K562 (cell line): ENCODE measurements at regions not wholly inside any gene's neighbourhood (a gene's known extent, or its start where the extent isn't known, plus 50 kb on each side); places are given as distances from the start of the nearest gene placed in this dataset.

ENCODE experiments used
- ATAC-seq: fragments of 200-7000 bp; cut with Tn5 transposase; 3 replicates; pipeline ENCODE4 v1.9.1; 2020; ENCODE audit warnings: moderate library complexity
- BruUV-seq: library from RNA; stranded (reverse); fragments of 400-500 nt; replicated peaks from 2 replicates; lab custom pipeline; 2021; lab: Mats Ljungman, UMichigan
- CTCF ChIA-PET: fragments of 300-600 bp; formaldehyde crosslinking; extraction: SDS; loops from one replicate; lab custom pipeline; 2021; ENCODE audit warnings: low intra/inter-chr PET ratio; lab: Yijun Ruan, JAX
- POLR2A ChIA-PET: fragments of 300-600, 350-650 bp; sonication (Branson Sonifier 250); formaldehyde crosslinking; extraction: SDS; loops from one replicate; lab custom pipeline; 2021; ENCODE audit warnings: antibody characterized with exemption, inconsistent platforms; lab: Yijun Ruan, JAX
- DNase-seq, 4 experiments: peaks; one replicate each; pipeline versions ENCODE4 v3.0.0 to v3.0.0-alpha.2; 2011 to 2018; ENCODE audit warnings: low spot score in 3 of 4, mixed read lengths in 3 of 4; ENCODE audit errors: extremely low read depth in 1 of 4
- FAIRE-seq: peaks from 2 replicates; lab custom pipeline; 2011; peaks lifted over from hg19 to GRCh38; lab: Jason Lieb, UNC
- H2AFZ ChIP-seq: 2 replicates; pipeline ENCODE4 v1.6.0; 2011; ENCODE audit warnings: low read depth, low read length, control low read depth, inconsistent platforms
- H3K27ac ChIP-seq: fragments of 200-600 bp; 3 replicates; pipeline ENCODE4 v1.8.0; 2011; ENCODE audit warnings: low read depth, mild to moderate bottlenecking, control low read depth, inconsistent platforms, low read length, moderate library complexity, mixed read lengths; ENCODE audit errors: extremely low read depth
- H3K27me3 ChIP-seq, 2 experiments: fragments of 300-600 bp in 1 of 2; 2 replicates in 1 of 2; 3 replicates in 1 of 2; pipeline versions ENCODE4 v1.6.0 to v1.8.0; 2011; ENCODE audit warnings: inconsistent platforms in 2 of 2, low read length in 2 of 2, mild to moderate bottlenecking in 1 of 2, mixed read lengths in 1 of 2, moderate library complexity in 1 of 2; ENCODE audit not compliant: control insufficient read depth in 2 of 2, insufficient read depth in 2 of 2
- H3K36me3 ChIP-seq: fragments of 300-600 bp; 3 replicates; pipeline ENCODE4 v1.8.0; 2011; ENCODE audit warnings: mild to moderate bottlenecking, low read length, inconsistent platforms; ENCODE audit not compliant: control insufficient read depth, insufficient read depth
- H3K4me1 ChIP-seq, 2 experiments: fragments of 200-600 bp in 1 of 2; replicated peaks in 1 of 2; 2 replicates in 1 of 2; 3 replicates in 1 of 2; pipeline versions ENCODE4 v1.5.1 to v1.8.0; 2011; ENCODE audit warnings: inconsistent platforms in 2 of 2, low read length in 2 of 2, mild to moderate bottlenecking in 1 of 2, mixed read lengths in 1 of 2, moderate library complexity in 1 of 2; ENCODE audit not compliant: control insufficient read depth in 2 of 2, insufficient read depth in 2 of 2
- H3K4me2 ChIP-seq: 2 replicates; pipeline ENCODE4 v1.6.1; 2011; ENCODE audit warnings: low read length, control low read depth, inconsistent platforms, mixed read lengths; ENCODE audit not compliant: insufficient read depth
- H3K4me3 ChIP-seq: fragments of 200-600 bp; sonication (generic), shearing (Covaris generic); 2 replicates; pipeline ENCODE4 v1.5.1; 2016; ENCODE audit warnings: control low read depth, inconsistent platforms
- H3K79me2 ChIP-seq: fragments of 200-600 bp; 3 replicates; pipeline ENCODE4 v1.8.0; 2011; ENCODE audit warnings: low read length, inconsistent platforms; ENCODE audit not compliant: control insufficient read depth, insufficient read depth
- H3K9ac ChIP-seq, 2 experiments: 2 replicates each; pipeline versions ENCODE4 v1.6.0 to v1.6.1; 2011; ENCODE audit warnings: low read depth in 2 of 2, low read length in 2 of 2, control low read depth in 1 of 2, inconsistent platforms in 1 of 2, mild to moderate bottlenecking in 1 of 2, mixed read lengths in 1 of 2; ENCODE audit not compliant: insufficient read depth in 1 of 2
- H3K9me1 ChIP-seq: one replicate; pipeline ENCODE4 v1.6.0; 2011; ENCODE audit warnings: inconsistent platforms, mild to moderate bottlenecking, low read length, moderate library complexity; ENCODE audit not compliant: control insufficient read depth, insufficient read depth
- H3K9me3 ChIP-seq: replicated peaks from 2 replicates; pipeline ENCODE4 v1.5.1; 2011; ENCODE audit warnings: low read depth, low read length, inconsistent platforms; ENCODE audit not compliant: control insufficient read depth, insufficient read depth
- H4K20me1 ChIP-seq: replicated peaks from 2 replicates; pipeline ENCODE4 v1.6.1; 2011; ENCODE audit warnings: low read length, inconsistent platforms, mixed read lengths; ENCODE audit not compliant: control insufficient read depth, insufficient read depth
- FOXK1 ChIP-seq: sonication (generic); formaldehyde crosslinking; IDR thresholded peaks from 2 replicates; pipeline ENCODE4 v1.8.0; 2022; ENCODE audit warnings: missing genetic modification reagents, mild to moderate bottlenecking, borderline replicate concordance
- GATA2 ChIP-seq: sonication (generic); formaldehyde crosslinking; IDR thresholded peaks from 2 replicates; pipeline ENCODE4 v1.4.0; 2020; ENCODE audit warnings: mild to moderate bottlenecking, missing genetic modification reagents
- HDGF ChIP-seq: fragments of 450-650 bp; IDR thresholded peaks from 2 replicates; pipeline ENCODE4 v1.6.1; 2016
- KDM5B ChIP-seq: fragments of 200-600 bp; sonication (generic); IDR thresholded peaks from 2 replicates; pipeline ENCODE4 v1.6.1; 2012; ENCODE audit warnings: low read depth, mild to moderate bottlenecking, moderate library complexity, low read length, control low read depth, inconsistent platforms; ENCODE audit not compliant: insufficient replicate concordance
- PCBP1 ChIP-seq: fragments of 200-400 bp; formaldehyde crosslinking; IDR thresholded peaks from 2 replicates; pipeline ENCODE4 v1.6.1; 2018; ENCODE audit warnings: mild to moderate bottlenecking, low read depth, low read length; ENCODE audit not compliant: poor library complexity, severe bottlenecking
- PML ChIP-seq: IDR thresholded peaks from 2 replicates; pipeline ENCODE4 v1.6.1; 2012; ENCODE audit warnings: low read length, inconsistent platforms
- RBFOX2 ChIP-seq: fragments of 200-400 bp; formaldehyde crosslinking; IDR thresholded peaks from 2 replicates; pipeline ENCODE4 v1.6.1; 2017; ENCODE audit warnings: low read depth, mild to moderate bottlenecking, low read length, moderate library complexity
- ZKSCAN8 ChIP-seq: fragments of 200-800 bp; sonication (Bioruptor generic); IDR thresholded peaks from 2 replicates; pipeline ENCODE4 v1.6.1; 2016; ENCODE audit warnings: missing genetic modification characterization, missing compliant biosample characterization
- in situ Hi-C: fragments of 300-500 bp; cut with MboI; formaldehyde crosslinking; loops from 4 replicates; pipeline ENCODE4 v1.15.0; 2018; ENCODE audit warnings: inconsistent platforms, mixed read lengths
- intact Hi-C: fragments of 100-400 bp; cut with micrococcal nuclease; formaldehyde crosslinking; loops from 2 replicates; pipeline ENCODE4 v1.14.2; 2022
- TF ChIP-seq, protein P1 (sequence below): fragments of 250-450 bp; sonication (Bioruptor Pico); IDR thresholded peaks from 2 replicates; pipeline ENCODE4 v1.5.1; 2021; ENCODE audit warnings: mild to moderate bottlenecking
- TF ChIP-seq, protein P2 (sequence below): sonication (generic); formaldehyde crosslinking; IDR thresholded peaks from 2 replicates; pipeline ENCODE4 v1.5.0; 2020; ENCODE audit warnings: missing genetic modification reagents
- TF ChIP-seq, protein P3 (sequence below): sonication (generic); formaldehyde crosslinking; IDR thresholded peaks from 2 replicates; pipeline ENCODE4 v1.8.0; 2023; ENCODE audit warnings: missing genetic modification reagents, mild to moderate bottlenecking, borderline replicate concordance
- TF ChIP-seq, protein P4 (sequence below): fragments of 450-650 bp; IDR thresholded peaks from 2 replicates; pipeline ENCODE4 v1.6.1; 2016; ENCODE audit warnings: antibody characterized with exemption
- TF ChIP-seq, protein P5 (sequence below): fragments of 250-450 bp; sonication (Bioruptor Pico); IDR thresholded peaks from 2 replicates; pipeline ENCODE4 v1.5.0; 2021

DNA sequence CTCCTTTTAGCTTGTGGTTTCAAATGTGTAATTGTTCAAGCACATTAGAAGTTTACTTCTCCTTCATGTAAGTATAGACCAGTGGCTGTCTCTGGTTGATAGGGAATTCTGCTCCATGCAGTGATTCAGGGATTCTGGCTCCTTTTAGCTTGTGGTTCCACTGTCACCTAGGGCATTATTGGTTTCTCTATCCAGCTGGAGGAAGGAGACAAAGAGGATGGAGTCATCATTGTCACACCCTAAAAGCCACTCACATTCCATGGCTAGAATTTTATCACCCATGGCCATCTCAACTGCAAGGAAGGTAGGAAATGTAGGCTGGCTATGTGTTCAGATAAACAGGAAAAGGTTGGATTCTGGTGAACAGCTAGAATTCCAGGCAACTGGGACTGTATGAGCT, 131.2 kb downstream of the URB2 start:
- POLR2A ChIA-PET = interaction anchor here (0.6 to 1.3 kb wide), 4 partner anchors 11 to 248 kb away, joined by 3 read pairs; no protein-coding TSS in a partner anchor
- no peak for TF ChIP-seq PML
- TF ChIP-seq, protein P1, sequence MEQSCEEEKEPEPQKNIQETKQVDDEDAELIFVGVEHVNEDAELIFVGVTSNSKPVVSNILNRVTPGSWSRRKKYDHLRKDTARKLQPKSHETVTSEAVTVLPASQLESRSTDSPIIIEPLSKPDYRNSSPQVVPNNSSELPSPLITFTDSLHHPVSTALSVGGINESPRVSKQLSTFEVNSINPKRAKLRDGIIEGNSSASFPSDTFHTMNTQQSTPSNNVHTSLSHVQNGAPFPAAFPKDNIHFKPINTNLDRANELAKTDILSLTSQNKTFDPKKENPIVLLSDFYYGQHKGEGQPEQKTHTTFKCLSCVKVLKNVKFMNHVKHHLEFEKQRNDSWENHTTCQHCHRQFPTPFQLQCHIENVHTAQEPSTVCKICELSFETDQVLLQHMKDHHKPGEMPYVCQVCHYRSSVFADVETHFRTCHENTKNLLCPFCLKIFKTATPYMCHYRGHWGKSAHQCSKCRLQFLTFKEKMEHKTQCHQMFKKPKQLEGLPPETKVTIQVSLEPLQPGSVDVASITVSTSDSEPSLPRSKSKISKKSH (CRISPR knock-in tag) = no peak
- TF ChIP-seq, protein P2, sequence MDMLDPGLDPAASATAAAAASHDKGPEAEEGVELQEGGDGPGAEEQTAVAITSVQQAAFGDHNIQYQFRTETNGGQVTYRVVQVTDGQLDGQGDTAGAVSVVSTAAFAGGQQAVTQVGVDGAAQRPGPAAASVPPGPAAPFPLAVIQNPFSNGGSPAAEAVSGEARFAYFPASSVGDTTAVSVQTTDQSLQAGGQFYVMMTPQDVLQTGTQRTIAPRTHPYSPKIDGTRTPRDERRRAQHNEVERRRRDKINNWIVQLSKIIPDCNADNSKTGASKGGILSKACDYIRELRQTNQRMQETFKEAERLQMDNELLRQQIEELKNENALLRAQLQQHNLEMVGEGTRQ = no peak
- TF ChIP-seq KDM5B = no peak
- no peak for TF ChIP-seq ZKSCAN8
- TF ChIP-seq, protein P3, sequence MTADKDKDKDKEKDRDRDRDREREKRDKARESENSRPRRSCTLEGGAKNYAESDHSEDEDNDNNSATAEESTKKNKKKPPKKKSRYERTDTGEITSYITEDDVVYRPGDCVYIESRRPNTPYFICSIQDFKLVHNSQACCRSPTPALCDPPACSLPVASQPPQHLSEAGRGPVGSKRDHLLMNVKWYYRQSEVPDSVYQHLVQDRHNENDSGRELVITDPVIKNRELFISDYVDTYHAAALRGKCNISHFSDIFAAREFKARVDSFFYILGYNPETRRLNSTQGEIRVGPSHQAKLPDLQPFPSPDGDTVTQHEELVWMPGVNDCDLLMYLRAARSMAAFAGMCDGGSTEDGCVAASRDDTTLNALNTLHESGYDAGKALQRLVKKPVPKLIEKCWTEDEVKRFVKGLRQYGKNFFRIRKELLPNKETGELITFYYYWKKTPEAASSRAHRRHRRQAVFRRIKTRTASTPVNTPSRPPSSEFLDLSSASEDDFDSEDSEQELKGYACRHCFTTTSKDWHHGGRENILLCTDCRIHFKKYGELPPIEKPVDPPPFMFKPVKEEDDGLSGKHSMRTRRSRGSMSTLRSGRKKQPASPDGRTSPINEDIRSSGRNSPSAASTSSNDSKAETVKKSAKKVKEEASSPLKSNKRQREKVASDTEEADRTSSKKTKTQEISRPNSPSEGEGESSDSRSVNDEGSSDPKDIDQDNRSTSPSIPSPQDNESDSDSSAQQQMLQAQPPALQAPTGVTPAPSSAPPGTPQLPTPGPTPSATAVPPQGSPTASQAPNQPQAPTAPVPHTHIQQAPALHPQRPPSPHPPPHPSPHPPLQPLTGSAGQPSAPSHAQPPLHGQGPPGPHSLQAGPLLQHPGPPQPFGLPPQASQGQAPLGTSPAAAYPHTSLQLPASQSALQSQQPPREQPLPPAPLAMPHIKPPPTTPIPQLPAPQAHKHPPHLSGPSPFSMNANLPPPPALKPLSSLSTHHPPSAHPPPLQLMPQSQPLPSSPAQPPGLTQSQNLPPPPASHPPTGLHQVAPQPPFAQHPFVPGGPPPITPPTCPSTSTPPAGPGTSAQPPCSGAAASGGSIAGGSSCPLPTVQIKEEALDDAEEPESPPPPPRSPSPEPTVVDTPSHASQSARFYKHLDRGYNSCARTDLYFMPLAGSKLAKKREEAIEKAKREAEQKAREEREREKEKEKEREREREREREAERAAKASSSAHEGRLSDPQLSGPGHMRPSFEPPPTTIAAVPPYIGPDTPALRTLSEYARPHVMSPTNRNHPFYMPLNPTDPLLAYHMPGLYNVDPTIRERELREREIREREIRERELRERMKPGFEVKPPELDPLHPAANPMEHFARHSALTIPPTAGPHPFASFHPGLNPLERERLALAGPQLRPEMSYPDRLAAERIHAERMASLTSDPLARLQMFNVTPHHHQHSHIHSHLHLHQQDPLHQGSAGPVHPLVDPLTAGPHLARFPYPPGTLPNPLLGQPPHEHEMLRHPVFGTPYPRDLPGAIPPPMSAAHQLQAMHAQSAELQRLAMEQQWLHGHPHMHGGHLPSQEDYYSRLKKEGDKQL (CRISPR knock-in tag) = no peak
- TF ChIP-seq GATA2 (CRISPR knock-in tag) = no peak
- TF ChIP-seq RBFOX2 = no peak
- TF ChIP-seq, protein P4, sequence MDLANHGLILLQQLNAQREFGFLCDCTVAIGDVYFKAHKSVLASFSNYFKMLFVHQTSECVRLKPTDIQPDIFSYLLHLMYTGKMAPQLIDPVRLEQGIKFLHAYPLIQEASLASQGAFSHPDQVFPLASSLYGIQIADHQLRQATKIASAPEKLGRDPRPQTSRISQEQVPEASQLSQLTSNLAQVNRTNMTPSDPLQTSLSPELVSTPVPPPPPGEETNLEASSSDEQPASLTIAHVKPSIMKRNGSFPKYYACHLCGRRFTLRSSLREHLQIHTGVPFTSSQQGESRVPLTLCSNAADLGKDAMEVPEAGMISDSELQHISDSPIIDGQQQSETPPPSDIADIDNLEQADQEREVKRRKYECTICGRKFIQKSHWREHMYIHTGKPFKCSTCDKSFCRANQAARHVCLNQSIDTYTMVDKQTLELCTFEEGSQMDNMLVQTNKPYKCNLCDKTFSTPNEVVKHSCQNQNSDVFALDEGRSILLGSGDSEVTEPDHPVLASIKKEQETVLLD = no peak
- TF ChIP-seq, protein P5, sequence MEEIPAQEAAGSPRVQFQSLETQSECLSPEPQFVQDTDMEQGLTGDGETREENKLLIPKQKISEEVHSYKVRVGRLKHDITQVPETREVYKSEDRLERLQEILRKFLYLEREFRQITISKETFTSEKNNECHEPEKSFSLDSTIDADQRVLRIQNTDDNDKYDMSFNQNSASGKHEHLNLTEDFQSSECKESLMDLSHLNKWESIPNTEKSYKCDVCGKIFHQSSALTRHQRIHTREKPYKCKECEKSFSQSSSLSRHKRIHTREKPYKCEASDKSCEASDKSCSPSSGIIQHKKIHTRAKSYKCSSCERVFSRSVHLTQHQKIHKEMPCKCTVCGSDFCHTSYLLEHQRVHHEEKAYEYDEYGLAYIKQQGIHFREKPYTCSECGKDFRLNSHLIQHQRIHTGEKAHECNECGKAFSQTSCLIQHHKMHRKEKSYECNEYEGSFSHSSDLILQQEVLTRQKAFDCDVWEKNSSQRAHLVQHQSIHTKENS (CRISPR knock-in tag) = no peak
- no peak for TF ChIP-seq HDGF
- TF ChIP-seq PCBP1 = no peak
- no peak for TF ChIP-seq FOXK1

More for the DNA sequence above, 131.2 kb downstream of the URB2 start:
- Histone ChIP-seq H3K27me3 (peaks cover 0 to 25% of the 10 kb centered on the region in 2 experiments; a peak in 2 of 5 replicates), H3K27ac (no peak overlapping the region), H3K9me3 (no peaks in the 10 kb centered on the region), H3K4me2 (no peak overlapping the region), H3K9ac (no peak overlapping the region), H3K36me3 (no peaks in the 10 kb centered on the region), H3K79me2 (no peaks in the 10 kb centered on the region), H3K4me3 (no peak overlapping the region), H4K20me1 (no peaks in the 10 kb centered on the region), H2AFZ (no peak overlapping the region), H3K9me1 (no peaks in the 10 kb centered on the region), H3K4me1 (peaks cover 15 to 22% of the 10 kb centered on the region in 2 experiments; a peak in 4 of 5 replicates)
- intact Hi-C loops (no loop called here), in situ Hi-C loops (no loop called here)
- no TSS peak for BruUV-seq
- FAIRE-seq (no peak), DNase-seq (no peak), ATAC-seq (no peak)
- CTCF ChIA-PET = no interaction called here
